ENCODE measurements at regions not wholly inside any gene's neighbourhood (a gene's known extent, or its start where the extent isn't known, plus 50 kb on each side); places are given as distances from the start of the nearest gene placed in this dataset.

- Histone ChIP-seq H3K36me3 (ENCODE audit: control insufficient read depth, insufficient read depth, low read length) (no peaks in the 10 kb centered on the region), H3K9me3 (ENCODE audit: control insufficient read depth, low read length) (no peaks in the 10 kb centered on the region), H3K4me3 (ENCODE audit: extremely low read depth, insufficient read depth, low read length, poor library complexity, severe bottlenecking) (no peak overlapping the region), H3K27ac (ENCODE audit: low read depth, low read length, severe bottlenecking) (no peak overlapping the region), H3K4me1 (ENCODE audit: control insufficient read depth, insufficient read depth, low read length, poor library complexity, severe bottlenecking) (no peaks in the 10 kb centered on the region)
- no CpG with 5 or more reads among the region's 1 CpG for WGBS, 2 experiments (ENCODE audit: insufficient coverage in 2 of 2)
These were observed 150.2 kb upstream of the POU2AF2 start for GRCh38 chr11:111095327-111095726.

GRCh38 chr11:111093061-111093460, 152.5 kb upstream of the POU2AF2 start:
- 83 to 100% methylated on average over 2 to 3 of the region's 4 CpGs for WGBS, 2 experiments (ENCODE audit: insufficient coverage in 2 of 2)
- Histone ChIP-seq H3K4me1 (ENCODE audit: control insufficient read depth, insufficient read depth, low read length, poor library complexity, severe bottlenecking) (no peaks in the 10 kb centered on the region), H3K27ac (ENCODE audit: low read depth, low read length, severe bottlenecking) (no peak overlapping the region), H3K36me3 (ENCODE audit: control insufficient read depth, insufficient read depth, low read length) (no peaks in the 10 kb centered on the region), H3K9me3 (ENCODE audit: control insufficient read depth, low read length) (no peaks in the 10 kb centered on the region), H3K4me3 (ENCODE audit: extremely low read depth, insufficient read depth, low read length, poor library complexity, severe bottlenecking) (no peak overlapping the region)

- H3K36me3 ChIP-seq (ENCODE audit: control insufficient read depth, insufficient read depth, low read length) = no peaks in the 10 kb centered on the region
- H3K9me3 ChIP-seq (ENCODE audit: control insufficient read depth, low read length) = no peaks in the 10 kb centered on the region
- no peak overlapping the region for H3K4me3 ChIP-seq (ENCODE audit: extremely low read depth, insufficient read depth, low read length, poor library complexity, severe bottlenecking)
- H3K27ac ChIP-seq (ENCODE audit: low read depth, low read length, severe bottlenecking) = no peak overlapping the region
- no peaks in the 10 kb centered on the region for H3K4me1 ChIP-seq (ENCODE audit: control insufficient read depth, insufficient read depth, low read length, poor library complexity, severe bottlenecking)
- WGBS, 2 experiments (ENCODE audit: insufficient coverage in 2 of 2) = 79 to 83% methylated on average over 2 of the region's 2 CpGs
These were observed 154.1 kb upstream of the POU2AF2 start for GRCh38 chr11:111091321-111091938.

GRCh38 chr11:111089759-111090158, 155.8 kb upstream of the POU2AF2 start:
- Histone ChIP-seq H3K4me1 (ENCODE audit: control insufficient read depth, insufficient read depth, low read length, poor library complexity, severe bottlenecking) (no peaks in the 10 kb centered on the region), H3K36me3 (ENCODE audit: control insufficient read depth, insufficient read depth, low read length) (no peaks in the 10 kb centered on the region), H3K27ac (ENCODE audit: low read depth, low read length, severe bottlenecking) (no peak overlapping the region), H3K9me3 (ENCODE audit: control insufficient read depth, low read length) (no peaks in the 10 kb centered on the region), H3K4me3 (ENCODE audit: extremely low read depth, insufficient read depth, low read length, poor library complexity, severe bottlenecking) (no peak overlapping the region)
- WGBS, 2 experiments (ENCODE audit: insufficient coverage in 2 of 2) = 71 to 83% methylated on average over 1 of the region's 2 CpGs

GRCh38 chr11:111088847-111089355, 156.6 kb upstream of the POU2AF2 start:
- Histone ChIP-seq H3K4me1 (ENCODE audit: control insufficient read depth, insufficient read depth, low read length, poor library complexity, severe bottlenecking) (no peaks in the 10 kb centered on the region), H3K27ac (ENCODE audit: low read depth, low read length, severe bottlenecking) (no peak overlapping the region), H3K9me3 (ENCODE audit: control insufficient read depth, low read length) (no peaks in the 10 kb centered on the region), H3K36me3 (ENCODE audit: control insufficient read depth, insufficient read depth, low read length) (no peaks in the 10 kb centered on the region), H3K4me3 (ENCODE audit: extremely low read depth, insufficient read depth, low read length, poor library complexity, severe bottlenecking) (no peak overlapping the region)
- whole genome bisulfite sequencing, 2 experiments (ENCODE audit: insufficient coverage in 2 of 2) = 100% methylated on average over 1 of the region's 2 CpGs; no CpG with 5 or more reads in 1 of the 2 experiments

GRCh38 chr11:111086058-111086457, 159.5 kb upstream of the POU2AF2 start:
- WGBS, 2 experiments (ENCODE audit: insufficient coverage in 2 of 2) = 73 to 83% methylated on average over 3 to 4 of the region's 5 CpGs
- Histone ChIP-seq H3K4me3 (ENCODE audit: extremely low read depth, insufficient read depth, low read length, poor library complexity, severe bottlenecking) (no peak overlapping the region), H3K4me1 (ENCODE audit: control insufficient read depth, insufficient read depth, low read length, poor library complexity, severe bottlenecking) (no peaks in the 10 kb centered on the region), H3K27ac (ENCODE audit: low read depth, low read length, severe bottlenecking) (no peak overlapping the region), H3K36me3 (ENCODE audit: control insufficient read depth, insufficient read depth, low read length) (no peaks in the 10 kb centered on the region), H3K9me3 (ENCODE audit: control insufficient read depth, low read length) (no peaks in the 10 kb centered on the region)

- 60 to 68% methylated on average over 1 to 3 of the region's 5 CpGs for WGBS, 2 experiments (ENCODE audit: insufficient coverage in 2 of 2)
- H3K4me3 ChIP-seq (ENCODE audit: extremely low read depth, insufficient read depth, low read length, poor library complexity, severe bottlenecking) = no peak overlapping the region
- H3K9me3 ChIP-seq (ENCODE audit: control insufficient read depth, low read length) = no peaks in the 10 kb centered on the region
- H3K4me1 ChIP-seq (ENCODE audit: control insufficient read depth, insufficient read depth, low read length, poor library complexity, severe bottlenecking) = no peaks in the 10 kb centered on the region
- H3K36me3 ChIP-seq (ENCODE audit: control insufficient read depth, insufficient read depth, low read length) = no peaks in the 10 kb centered on the region
- H3K27ac ChIP-seq (ENCODE audit: low read depth, low read length, severe bottlenecking) = no peak overlapping the region
These were observed 162.9 kb upstream of the POU2AF2 start for GRCh38 chr11:111082664-111083063.

GRCh38 chr11:111081021-111081511, 164.5 kb upstream of the POU2AF2 start:
- no peaks in the 10 kb centered on the region for H3K9me3 ChIP-seq (ENCODE audit: control insufficient read depth, low read length)
- no peak overlapping the region for H3K27ac ChIP-seq (ENCODE audit: low read depth, low read length, severe bottlenecking)
- H3K36me3 ChIP-seq (ENCODE audit: control insufficient read depth, insufficient read depth, low read length) = no peaks in the 10 kb centered on the region
- 56 to 93% methylated on average over 1 to 3 of the region's 3 CpGs for WGBS, 2 experiments (ENCODE audit: insufficient coverage in 2 of 2)
- H3K4me3 ChIP-seq (ENCODE audit: extremely low read depth, insufficient read depth, low read length, poor library complexity, severe bottlenecking) = no peak overlapping the region
- no peaks in the 10 kb centered on the region for H3K4me1 ChIP-seq (ENCODE audit: control insufficient read depth, insufficient read depth, low read length, poor library complexity, severe bottlenecking)

GRCh38 chr11:111077530-111078322, 167.8 kb upstream of the POU2AF2 start:
- no peaks in the 10 kb centered on the region for H3K9me3 ChIP-seq (ENCODE audit: control insufficient read depth, low read length)
- WGBS, 2 experiments (ENCODE audit: insufficient coverage in 2 of 2) = 97% methylated on average over 3 of the region's 3 CpGs
- no peak overlapping the region for H3K27ac ChIP-seq (ENCODE audit: low read depth, low read length, severe bottlenecking)
- no peaks in the 10 kb centered on the region for H3K4me1 ChIP-seq (ENCODE audit: control insufficient read depth, insufficient read depth, low read length, poor library complexity, severe bottlenecking)
- H3K4me3 ChIP-seq (ENCODE audit: extremely low read depth, insufficient read depth, low read length, poor library complexity, severe bottlenecking) = no peak overlapping the region
- no peaks in the 10 kb centered on the region for H3K36me3 ChIP-seq (ENCODE audit: control insufficient read depth, insufficient read depth, low read length)

- WGBS, 2 experiments (ENCODE audit: insufficient coverage in 2 of 2) = no CpG with 5 or more reads among the region's 1 CpG
- Histone ChIP-seq H3K36me3 (ENCODE audit: control insufficient read depth, insufficient read depth, low read length) (no peaks in the 10 kb centered on the region), H3K27ac (ENCODE audit: low read depth, low read length, severe bottlenecking) (no peak overlapping the region), H3K4me3 (ENCODE audit: extremely low read depth, insufficient read depth, low read length, poor library complexity, severe bottlenecking) (no peak overlapping the region), H3K9me3 (ENCODE audit: control insufficient read depth, low read length) (peaks cover 12% of the 10 kb centered on the region), H3K4me1 (ENCODE audit: control insufficient read depth, insufficient read depth, low read length, poor library complexity, severe bottlenecking) (no peaks in the 10 kb centered on the region)
These were observed 176.5 kb upstream of the POU2AF2 start for GRCh38 chr11:111069066-111069465.

GRCh38 chr11:111067994-111068393, 177.5 kb upstream of the POU2AF2 start:
- no CpG with 5 or more reads among the region's 1 CpG for WGBS, 2 experiments (ENCODE audit: insufficient coverage in 2 of 2)
- Histone ChIP-seq H3K4me3 (ENCODE audit: extremely low read depth, insufficient read depth, low read length, poor library complexity, severe bottlenecking) (no peak overlapping the region), H3K27ac (ENCODE audit: low read depth, low read length, severe bottlenecking) (no peak overlapping the region), H3K4me1 (ENCODE audit: control insufficient read depth, insufficient read depth, low read length, poor library complexity, severe bottlenecking) (no peaks in the 10 kb centered on the region), H3K36me3 (ENCODE audit: control insufficient read depth, insufficient read depth, low read length) (no peaks in the 10 kb centered on the region), H3K9me3 (ENCODE audit: control insufficient read depth, low read length) (peaks cover 12% of the 10 kb centered on the region)

Measured in mesodermal cell (in vitro differentiated cells).